Neural cell (in vitro differentiated cells): ENCODE measurements at regions not wholly inside any gene's neighbourhood (a gene's known extent, or its start where the extent isn't known, plus 50 kb on each side); places are given as distances from the start of the nearest gene placed in this dataset.
"Not testable (repeated sequence)": the region's sequence is repeated elsewhere in the genome, so short reads cannot be mapped to it uniquely, and the experiment has no call there.

Experiments
- H2AFZ ChIP-seq: fragments of 200-600, 300-800 bp; sonication (generic), shearing (Covaris generic); 2 replicates; pipeline ENCODE4 v1.6.0; 2014; ENCODE audit warnings: low read depth, mild to moderate bottlenecking, antibody characterized with exemption, low read length, moderate library complexity
- H3F3A ChIP-seq: fragments of 200-600 bp; shearing (Covaris generic); 2 replicates; pipeline ENCODE4 v1.6.1; 2016; ENCODE audit warnings: mild to moderate bottlenecking, moderate library complexity, mixed read lengths, antibody characterized with exemption, low read length; ENCODE audit not compliant: insufficient read depth, poor library complexity, severe bottlenecking
- H3K27ac ChIP-seq: fragments of 200-600, 300-800 bp; sonication (generic), shearing (Covaris generic); 2 replicates; pipeline ENCODE4 v1.5.1; 2014; ENCODE audit warnings: mild to moderate bottlenecking, low read length, moderate library complexity
- H3K27me3 ChIP-seq: fragments of 300-800, 200-600 bp; sonication (generic), shearing (Covaris generic); 2 replicates; pipeline ENCODE4 v1.6.0; 2014; ENCODE audit warnings: mild to moderate bottlenecking, low read depth, low read length, moderate library complexity; ENCODE audit not compliant: insufficient read depth
- H3K36me3 ChIP-seq: fragments of 300-800, 200-600 bp; sonication (generic), shearing (Covaris generic); 2 replicates; pipeline ENCODE4 v1.5.1; 2014; ENCODE audit warnings: mild to moderate bottlenecking, antibody characterized with exemption, low read length, moderate library complexity; ENCODE audit not compliant: insufficient read depth
- H3K4me2 ChIP-seq: fragments of 300-800, 200-600 bp; sonication (generic), shearing (Covaris generic); 2 replicates; pipeline ENCODE4 v1.6.0; 2014; ENCODE audit warnings: mild to moderate bottlenecking, low read length
- H3K4me3 ChIP-seq: fragments of 300-800, 200-600 bp; sonication (generic), shearing (Covaris generic); 2 replicates; pipeline ENCODE4 v1.5.1; 2014; ENCODE audit warnings: mild to moderate bottlenecking, low read length, moderate library complexity
- H3K79me2 ChIP-seq: fragments of 200-600 bp; shearing (Covaris generic); replicated peaks from 2 replicates; pipeline ENCODE4 v1.6.0; 2014; ENCODE audit warnings: mild to moderate bottlenecking, low read length, moderate library complexity; ENCODE audit not compliant: insufficient read depth
- H3K9ac ChIP-seq: fragments of 300-800, 200-600 bp; sonication (generic), shearing (Covaris generic); 2 replicates; pipeline ENCODE4 v1.6.1; 2016; ENCODE audit warnings: mild to moderate bottlenecking, low read length, mixed read lengths
- H3K9me2 ChIP-seq: fragments of 200-600 bp; shearing (Covaris generic); 2 replicates; pipeline ENCODE4 v1.6.1; 2016; ENCODE audit warnings: mild to moderate bottlenecking, low read length, mixed read lengths; ENCODE audit not compliant: insufficient read depth
- H3K9me3 ChIP-seq: fragments of 200-600, 300-800 bp; sonication (generic), shearing (Covaris generic); 2 replicates; pipeline ENCODE4 v1.6.1; 2016; ENCODE audit warnings: mild to moderate bottlenecking, mixed run types, low read length, moderate library complexity, mixed read lengths
- H4K20me1 ChIP-seq: fragments of 200-600 bp; shearing (Covaris generic); 2 replicates; pipeline ENCODE4 v1.6.1; 2016; ENCODE audit warnings: mild to moderate bottlenecking, mixed run types; ENCODE audit not compliant: insufficient read depth

DNA sequence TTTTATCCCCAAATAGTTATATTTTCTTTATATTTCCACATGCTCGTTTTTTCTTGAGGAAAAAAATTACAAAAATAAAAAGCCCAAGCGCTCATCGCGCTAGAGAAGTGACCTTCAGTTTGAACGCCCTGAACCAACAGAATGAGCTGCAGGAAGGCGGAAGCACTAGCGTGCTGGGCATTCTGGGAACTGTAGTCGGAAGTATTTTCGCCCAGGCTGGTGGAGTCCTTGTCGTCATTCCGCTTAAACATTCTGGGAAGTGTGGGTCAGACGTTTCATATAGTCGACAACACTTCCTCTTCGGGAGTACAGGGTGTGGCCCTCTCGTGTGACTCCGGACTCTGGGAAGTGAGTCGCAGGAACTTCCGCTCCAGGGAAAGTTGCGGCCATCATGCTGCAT is 692.4 kb upstream of the DEFB115 start:
- H3F3A ChIP-seq, H3K27me3 ChIP-seq, H3K9ac ChIP-seq, H3K4me3 ChIP-seq, H3K36me3 ChIP-seq, H3K79me2 ChIP-seq, H4K20me1 ChIP-seq, H2AFZ ChIP-seq, H3K9me3 ChIP-seq, H3K9me2 ChIP-seq, H3K27ac ChIP-seq, H3K4me2 ChIP-seq: not testable (repeated sequence)

GRCh38 chr20:30569867-30570266 is 687.6 kb upstream of the DEFB115 start:
- H3K4me2 ChIP-seq, H3K79me2 ChIP-seq, H2AFZ ChIP-seq, H3K4me3 ChIP-seq, H4K20me1 ChIP-seq, H3K27ac ChIP-seq, H3F3A ChIP-seq, H3K9me2 ChIP-seq, H3K9ac ChIP-seq, H3K27me3 ChIP-seq, H3K36me3 ChIP-seq, H3K9me3 ChIP-seq: not testable (repeated sequence)

- H3K4me2 ChIP-seq, H3K27ac ChIP-seq, H2AFZ ChIP-seq, H3K9me2 ChIP-seq, H3F3A ChIP-seq, H3K4me3 ChIP-seq, H3K79me2 ChIP-seq, H3K36me3 ChIP-seq, H4K20me1 ChIP-seq, H3K27me3 ChIP-seq, H3K9me3 ChIP-seq, H3K9ac ChIP-seq: not testable (repeated sequence)
Observed at GRCh38 chr20:30570622-30571021, 686.8 kb upstream of the DEFB115 start.

DNA sequence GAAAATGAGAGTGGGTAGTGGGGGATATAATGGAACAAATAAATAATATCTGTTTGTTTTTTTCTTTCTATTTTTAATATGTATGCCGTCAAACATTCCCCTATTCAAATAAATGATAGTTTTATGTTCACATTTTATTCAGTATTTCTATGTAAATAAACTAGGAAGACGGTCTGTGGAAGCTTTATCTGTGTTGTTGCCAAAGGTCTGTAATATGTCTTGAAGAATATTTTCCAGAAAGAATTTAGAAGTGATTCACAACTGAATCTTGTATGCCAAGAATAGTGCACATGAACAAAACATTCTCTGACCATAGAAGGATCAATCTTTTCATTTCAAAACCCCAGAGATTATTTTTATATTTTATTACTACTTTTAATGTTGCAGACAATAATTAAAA is 683.1 kb upstream of the DEFB115 start:
- not testable (repeated sequence) for H3K27me3 ChIP-seq, H3K36me3 ChIP-seq, H3K4me3 ChIP-seq, H4K20me1 ChIP-seq, H3F3A ChIP-seq, H2AFZ ChIP-seq, H3K27ac ChIP-seq, H3K9me2 ChIP-seq, H3K79me2 ChIP-seq, H3K9me3 ChIP-seq, H3K4me2 ChIP-seq, H3K9ac ChIP-seq

- not testable (repeated sequence) for H3K79me2 ChIP-seq, H3K9ac ChIP-seq, H3F3A ChIP-seq, H3K4me2 ChIP-seq, H3K4me3 ChIP-seq, H4K20me1 ChIP-seq, H3K9me2 ChIP-seq, H2AFZ ChIP-seq, H3K9me3 ChIP-seq, H3K27me3 ChIP-seq, H3K27ac ChIP-seq, H3K36me3 ChIP-seq
Observed at GRCh38 chr20:30579069-30579468, 678.4 kb upstream of the DEFB115 start.

GRCh38 chr20:30579824-30580438 is 677.5 kb upstream of the DEFB115 start:
- not testable (repeated sequence) for H3K9ac ChIP-seq, H2AFZ ChIP-seq, H3K9me2 ChIP-seq, H3K4me2 ChIP-seq, H3K27ac ChIP-seq, H3F3A ChIP-seq, H3K79me2 ChIP-seq, H4K20me1 ChIP-seq, H3K9me3 ChIP-seq, H3K36me3 ChIP-seq, H3K27me3 ChIP-seq
- H3K4me3 ChIP-seq: peak overlapping the region; percentile 23

DNA sequence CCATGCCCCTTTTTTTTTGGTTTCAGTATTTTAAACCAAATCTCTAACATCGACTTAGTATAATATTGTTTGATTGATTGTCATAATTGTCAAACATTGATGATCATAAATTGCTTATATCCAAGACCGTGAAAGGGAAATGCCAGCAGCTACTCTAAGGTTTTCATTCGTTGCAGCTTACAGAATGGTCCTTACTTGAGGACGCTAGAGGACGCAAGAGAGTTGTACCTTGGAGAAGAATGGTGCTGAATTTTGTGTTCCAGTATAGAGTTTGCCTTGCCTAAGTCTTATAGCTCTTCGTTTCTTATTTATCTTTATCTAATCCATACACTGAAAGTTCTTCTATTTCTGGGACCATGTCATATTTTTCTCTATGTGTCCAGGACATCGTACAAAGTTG is 675.6 kb upstream of the DEFB115 start:
- not testable (repeated sequence) for H3K4me3 ChIP-seq, H3F3A ChIP-seq, H3K9ac ChIP-seq, H4K20me1 ChIP-seq, H2AFZ ChIP-seq, H3K27ac ChIP-seq, H3K27me3 ChIP-seq, H3K4me2 ChIP-seq, H3K9me2 ChIP-seq, H3K79me2 ChIP-seq, H3K36me3 ChIP-seq, H3K9me3 ChIP-seq

DNA sequence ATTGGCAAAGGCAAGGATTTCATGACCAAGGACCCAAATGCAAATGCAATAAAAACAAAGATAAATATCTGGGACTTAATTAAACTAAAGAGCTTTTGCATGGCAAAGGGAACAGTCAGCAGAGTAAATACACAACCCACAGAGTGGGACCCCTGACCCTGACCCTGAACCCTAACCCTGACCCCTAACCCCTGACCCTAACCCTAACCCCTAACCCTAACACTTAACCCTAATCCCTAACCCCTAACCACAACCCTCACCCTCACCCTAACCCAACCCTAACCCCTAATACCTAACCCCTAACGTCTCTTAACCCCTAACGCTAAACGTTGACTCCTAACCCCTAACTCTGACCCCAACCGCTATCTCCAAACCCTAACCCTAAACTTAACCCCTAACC is 673.1 kb upstream of the DEFB115 start:
- not testable (repeated sequence) for H3K36me3 ChIP-seq, H3K27me3 ChIP-seq, H3K9ac ChIP-seq, H3K9me2 ChIP-seq, H2AFZ ChIP-seq, H3K9me3 ChIP-seq, H3K4me3 ChIP-seq, H3K79me2 ChIP-seq, H3K4me2 ChIP-seq, H4K20me1 ChIP-seq, H3F3A ChIP-seq, H3K27ac ChIP-seq
